ENCODE measurements at regions not wholly inside any gene's neighbourhood (a gene's known extent, or its start where the extent isn't known, plus 50 kb on each side); places are given as distances from the start of the nearest gene placed in this dataset.

GRCh38 chr14:37681486-37681885 lies 86.1 kb downstream of the TTC6 start:
- TF ChIP-seq LEF1 (IDR thresholded peaks at IDR 0.05; ENCODE audit: borderline replicate concordance) (no peak), HDGF (IDR thresholded peaks at IDR 0.05; ENCODE audit: borderline replicate concordance) (no peak), PKNOX1 (IDR thresholded peaks at IDR 0.05) (no peak)

Data from HEK293T (cell line).